H1 (cell line): ENCODE measurements at regions not wholly inside any gene's neighbourhood (a gene's known extent, or its start where the extent isn't known, plus 50 kb on each side); places are given as distances from the start of the nearest gene placed in this dataset.

ENCODE experiments used
- CTCF ChIA-PET: fragments of 300-600 bp; sonication (Branson Sonifier 250); formaldehyde crosslinking; loops from one replicate; lab custom pipeline; 2021; ENCODE audit not compliant: partially characterized antibody; lab: Charles Lee
- POLR2A ChIA-PET: fragments of 300-600 bp; sonication (Branson Sonifier 250); formaldehyde crosslinking; loops from one replicate; lab custom pipeline; 2021; ENCODE audit warnings: inconsistent platforms; ENCODE audit not compliant: partially characterized antibody; lab: Charles Lee
- DNase-seq, 2 experiments: peaks; one replicate each; pipeline versions ENCODE4 v3.0.0 to v3.0.0-alpha.2; 2010 to 2022; ENCODE audit warnings: low spot score in 2 of 2, low read depth in 1 of 2, mixed read lengths in 1 of 2
- FAIRE-seq: peaks from 2 replicates; lab custom pipeline; 2011; peaks lifted over from hg19 to GRCh38; lab: Jason Lieb, UNC
- H2AFZ ChIP-seq: 2 replicates; pipeline ENCODE4 v1.8.1; 2012; ENCODE audit warnings: low read length, inconsistent platforms
- H2AK5ac ChIP-seq: 2 replicates; pipeline ENCODE4 v1.6.1; 2013; ENCODE audit warnings: low read depth, low read length
- H2BK120ac ChIP-seq: replicated peaks from 2 replicates; pipeline ENCODE3; 2013; ENCODE audit warnings: low read depth, low read length, inconsistent platforms
- H2BK12ac ChIP-seq: 2 replicates; pipeline ENCODE4 v1.6.1; 2013; ENCODE audit warnings: low read depth, low read length
- H2BK15ac ChIP-seq: 2 replicates; pipeline ENCODE4 v1.6.1; 2013; ENCODE audit warnings: low read length
- H2BK20ac ChIP-seq: 2 replicates; pipeline ENCODE4 v1.6.1; 2013; ENCODE audit warnings: low read length
- H2BK5ac ChIP-seq: 2 replicates; pipeline ENCODE4 v1.6.1; 2013; ENCODE audit warnings: low read depth, low read length
- H3K14ac ChIP-seq: 2 replicates; pipeline ENCODE4 v1.6.1; 2013; ENCODE audit warnings: inconsistent platforms; ENCODE audit not compliant: insufficient read length
- H3K18ac ChIP-seq: 2 replicates; pipeline ENCODE4 v1.6.1; 2013; ENCODE audit warnings: low read length; ENCODE audit errors: extremely low read depth
- H3K23ac ChIP-seq: 2 replicates; pipeline ENCODE4 v1.6.1; 2013; ENCODE audit warnings: inconsistent platforms; ENCODE audit not compliant: insufficient read length
- H3K23me2 ChIP-seq: 2 replicates; pipeline ENCODE4 v1.6.1; 2013; ENCODE audit warnings: low read depth, low read length
- H3K27ac ChIP-seq: 2 replicates; pipeline ENCODE4 v1.6.1; 2011; ENCODE audit warnings: low read depth, low read length, inconsistent platforms
- H3K27me3 ChIP-seq, 4 experiments: replicated peaks in 1 of 4; 1 replicate in 1 of 4; 2 replicates in 3 of 4; pipeline versions ENCODE4 v1.6.1 to v1.8.1; 2011 to 2013; ENCODE audit warnings: low read length in 3 of 4, mild to moderate bottlenecking in 3 of 4, inconsistent platforms in 2 of 4, mixed read lengths in 2 of 4, moderate library complexity in 1 of 4; ENCODE audit not compliant: control insufficient read depth in 3 of 4, insufficient read depth in 3 of 4; ENCODE audit errors: extremely low read depth in 1 of 4
- H3K36me3 ChIP-seq, 4 experiments: 2 replicates each; pipeline versions ENCODE4 v1.6.1 to v1.8.1; 2011 to 2013; ENCODE audit warnings: mild to moderate bottlenecking in 4 of 4, low read length in 3 of 4, moderate library complexity in 2 of 4, control low read depth in 1 of 4, inconsistent platforms in 1 of 4; ENCODE audit not compliant: insufficient read depth in 4 of 4, control insufficient read depth in 2 of 4
- H3K4ac ChIP-seq: replicated peaks from 2 replicates; pipeline ENCODE3; 2013; ENCODE audit warnings: low read length, low read depth, mixed read lengths, inconsistent platforms; ENCODE audit not compliant: insufficient read length
- H3K4me1 ChIP-seq, 4 experiments: replicated peaks in 1 of 4; 1 replicate in 1 of 4; 2 replicates in 3 of 4; pipeline versions ENCODE4 v1.6.1 to v1.8.1; 2011 to 2013; ENCODE audit warnings: low read length in 3 of 4, inconsistent platforms in 2 of 4, mixed read lengths in 1 of 4; ENCODE audit not compliant: insufficient read depth in 4 of 4, control insufficient read depth in 3 of 4
- H3K4me2 ChIP-seq, 2 experiments: 2 replicates each; pipeline versions ENCODE4 v1.6.1 to v1.8.1; 2011 to 2013; ENCODE audit warnings: low read depth in 2 of 2, low read length in 2 of 2, control low read depth in 1 of 2, inconsistent platforms in 1 of 2, mild to moderate bottlenecking in 1 of 2; ENCODE audit not compliant: insufficient read depth in 1 of 2
- H3K4me3 ChIP-seq, 4 experiments: fragments of 200-600, 300-600 bp in 1 of 4; sonication (generic), shearing (Covaris generic), sonication (Bioruptor Twin) in 1 of 4; 2 replicates each; pipeline versions ENCODE4 v1.5.1 to v1.8.1; 2011 to 2016; ENCODE audit warnings: low read length in 4 of 4, low read depth in 3 of 4, control low read depth in 2 of 4, inconsistent platforms in 2 of 4, mild to moderate bottlenecking in 2 of 4, mixed read lengths in 1 of 4, moderate library complexity in 1 of 4; ENCODE audit not compliant: insufficient read depth in 2 of 4; ENCODE audit errors: extremely low read depth in 1 of 4
- H3K56ac ChIP-seq: replicated peaks from 2 replicates; pipeline ENCODE3; 2013; ENCODE audit warnings: low read depth, mild to moderate bottlenecking, mixed read lengths, low read length, inconsistent platforms; ENCODE audit not compliant: insufficient read length
- H3K79me1 ChIP-seq: 2 replicates; pipeline ENCODE4 v1.6.1; 2013; ENCODE audit warnings: low read depth, low read length, control low read depth
- H3K79me2 ChIP-seq, 2 experiments: 2 replicates each; pipeline versions ENCODE4 v1.6.1 to v1.8.1; 2012 to 2013; ENCODE audit warnings: low read length in 2 of 2, mild to moderate bottlenecking in 2 of 2, inconsistent platforms in 1 of 2; ENCODE audit not compliant: insufficient read depth in 2 of 2, control insufficient read depth in 1 of 2
- H3K9ac ChIP-seq, 4 experiments: replicated peaks in 1 of 4; 1 replicate in 1 of 4; 2 replicates in 3 of 4; pipeline versions ENCODE4 v1.6.1 to v1.8.1; 2011 to 2013; ENCODE audit warnings: low read depth in 3 of 4, low read length in 3 of 4, control low read depth in 2 of 4, mild to moderate bottlenecking in 2 of 4, moderate library complexity in 2 of 4, inconsistent platforms in 1 of 4; ENCODE audit errors: extremely low read depth in 1 of 4
- H3K9me3 ChIP-seq, 2 experiments: 2 replicates each; pipeline versions ENCODE4 v1.6.1 to v1.8.1; 2012 to 2013; ENCODE audit warnings: mild to moderate bottlenecking in 2 of 2, moderate library complexity in 2 of 2, control low read depth in 1 of 2, inconsistent platforms in 1 of 2, low read depth in 1 of 2, low read length in 1 of 2, mixed read lengths in 1 of 2; ENCODE audit not compliant: insufficient read depth in 2 of 2
- H4K20me1 ChIP-seq, 2 experiments: replicated peaks in 1 of 2; 2 replicates each; pipeline versions ENCODE3 to v1.8.1; 2011 to 2013; ENCODE audit warnings: inconsistent platforms in 2 of 2, low read length in 2 of 2, mild to moderate bottlenecking in 1 of 2; ENCODE audit not compliant: insufficient read depth in 2 of 2, control insufficient read depth in 1 of 2
- H4K5ac ChIP-seq: 2 replicates; pipeline ENCODE4 v1.6.1; 2013; ENCODE audit warnings: low read length, low read depth, mixed read lengths, inconsistent platforms; ENCODE audit not compliant: insufficient read length
- H4K8ac ChIP-seq: 2 replicates; pipeline ENCODE4 v1.8.0; 2013; ENCODE audit warnings: mild to moderate bottlenecking, moderate library complexity, low read length, inconsistent platforms; ENCODE audit not compliant: insufficient read depth; ENCODE audit errors: extremely low read depth
- H4K91ac ChIP-seq: replicated peaks from 2 replicates; pipeline ENCODE3; 2013; ENCODE audit warnings: low read length, mixed read lengths, inconsistent platforms; ENCODE audit not compliant: insufficient read length
- CHD1 ChIP-seq: IDR thresholded peaks from 2 replicates; pipeline ENCODE4 v1.6.1; 2012; ENCODE audit warnings: low read depth, low read length, improper control_type of control experiment
- GTF2F1 ChIP-seq: IDR thresholded peaks from 2 replicates; pipeline ENCODE4 v1.6.1; 2012; ENCODE audit warnings: low read depth, low read length, improper control_type of control experiment, borderline replicate concordance
- HDAC2 ChIP-seq, 2 experiments: fragments of 300-600 bp in 1 of 2; sonication (generic) in 1 of 2; IDR thresholded peaks; 2 replicates each; pipeline ENCODE4 v1.6.1; 2011 to 2012; ENCODE audit warnings: low read depth in 2 of 2, low read length in 2 of 2, mild to moderate bottlenecking in 2 of 2, moderate library complexity in 2 of 2, borderline replicate concordance in 1 of 2, inconsistent platforms in 1 of 2
- PHF8 ChIP-seq: fragments of 200-600 bp; sonication (generic); conservative IDR thresholded peaks from 2 replicates; pipeline ENCODE4 v1.7.1; 2012; ENCODE audit warnings: low read depth, mild to moderate bottlenecking, inconsistent platforms, low read length, moderate library complexity
- RBBP5 ChIP-seq: IDR thresholded peaks from 2 replicates; pipeline ENCODE4 v1.7.1; 2012; ENCODE audit warnings: low read depth, mild to moderate bottlenecking, inconsistent platforms, low read length, moderate library complexity, borderline replicate concordance
- SIN3A ChIP-seq, 2 experiments: IDR thresholded peaks in 1 of 2; conservative IDR thresholded peaks in 1 of 2; 2 replicates each; pipeline ENCODE4 v1.6.1; 2011 to 2012; ENCODE audit warnings: low read length in 2 of 2, improper control_type of control experiment in 1 of 2, low read depth in 1 of 2, mild to moderate bottlenecking in 1 of 2
- SUZ12 ChIP-seq: fragments of 200-600 bp; sonication (generic); IDR thresholded peaks from 2 replicates; pipeline ENCODE4 v1.6.1; 2012; ENCODE audit warnings: mild to moderate bottlenecking, inconsistent platforms, low read length, moderate library complexity, mixed read lengths
- TAF7 ChIP-seq: optimal IDR thresholded peaks from 2 replicates; pipeline ENCODE3; 2011; ENCODE audit warnings: low read depth, mild to moderate bottlenecking, inconsistent platforms, low read length, moderate library complexity, borderline replicate concordance
- USF2 ChIP-seq: IDR thresholded peaks from 2 replicates; pipeline ENCODE4 v1.6.1; 2011; ENCODE audit warnings: low read length, improper control_type of control experiment
- WGBS, 2 experiments: shearing (Covaris generic) in 1 of 2; methylation state at CpG; one replicate each; pipeline versions ENCODE4 v1.1.6 to v1.1.7; 2013 to 2015; ENCODE audit warnings: low lambda C conversion rate in 2 of 2, mixed read lengths in 2 of 2, inconsistent platforms in 1 of 2, low coverage in 1 of 2, missing lambda C conversion rate in 1 of 2; ENCODE audit not compliant: insufficient replicate concordance in 2 of 2, insufficient coverage in 1 of 2, insufficient read length in 1 of 2; ENCODE audit errors: extremely low coverage in 1 of 2, missing lambda C conversion rate in 1 of 2; 5-methylcytosine and 5-hydroxymethylcytosine counted together

DNA sequence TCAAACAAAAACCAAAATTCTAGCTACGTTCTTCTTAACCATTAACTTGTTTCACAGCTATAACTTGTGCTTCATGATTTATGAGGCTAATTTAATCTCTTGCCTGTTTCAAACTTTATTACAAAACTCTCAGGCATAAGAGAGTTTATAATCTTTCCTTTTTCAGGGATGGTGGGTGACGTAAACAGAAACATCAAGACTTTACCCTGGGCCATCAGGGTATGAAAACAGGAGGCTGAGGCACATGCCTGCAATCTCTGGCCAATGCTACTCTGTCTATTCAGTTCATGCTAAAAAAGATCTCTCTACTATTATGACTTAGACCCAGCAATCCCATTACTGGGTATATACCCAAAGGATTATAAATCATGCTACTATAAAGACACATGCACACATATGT lies 55.9 kb upstream of the VWC2 start:
- Histone ChIP-seq H3K27ac (no peak overlapping the region), H3K4ac (no peak overlapping the region), H2BK20ac (no peak overlapping the region), H3K27me3 (no peaks in the 10 kb centered on the region), H3K23ac (no peak overlapping the region), H3K9me3 (peaks cover 2 to 5% of the 10 kb centered on the region in 2 experiments; a peak in 2 of 4 replicates), H3K79me2 (no peaks in the 10 kb centered on the region), H2BK15ac (no peak overlapping the region), H3K18ac (no peak overlapping the region), H4K8ac (no peak overlapping the region), H3K4me1 (no peaks in the 10 kb centered on the region), H3K36me3 (no peaks in the 10 kb centered on the region; a peak in 1 of 8 replicates), H3K4me2 (no peak overlapping the region), H2BK5ac (no peak overlapping the region), H2BK120ac (no peak overlapping the region), H3K9ac (no peak overlapping the region), H2BK12ac (no peak overlapping the region), H3K14ac (no peak overlapping the region), H3K4me3 (no peak overlapping the region), H3K56ac (no peak overlapping the region), H4K5ac (no peak overlapping the region), H3K23me2 (no peaks in the 10 kb centered on the region), H4K91ac (no peak overlapping the region), H3K79me1 (no peaks in the 10 kb centered on the region), H4K20me1 (no peaks in the 10 kb centered on the region), H2AFZ (no peak overlapping the region), H2AK5ac (no peak overlapping the region)
- CTCF ChIA-PET = interaction anchor here (0.6 kb wide), 1 partner anchor 45 kb away, joined by 3 read pairs; no protein-coding TSS in a partner anchor
- POLR2A ChIA-PET = no interaction called here
- DNase-seq = no peak
- WGBS, 2 experiments = 84% methylated on average over 2 of the region's 2 CpGs; no CpG with 5 or more reads in 1 of the 2 experiments
- FAIRE-seq = no peak
- TF ChIP-seq SIN3A (conservative IDR thresholded peaks at IDR 0.05 in 1 of 2, IDR thresholded peaks at IDR 0.05 in 1 of 2; ENCODE audit: low read depth in 1 of 2, low read length in 2 of 2) = no peak
- TF ChIP-seq HDAC2 (IDR thresholded peaks at IDR 0.05; ENCODE audit: borderline replicate concordance in 1 of 2, low read depth in 2 of 2, low read length in 2 of 2) = no peak
- TF ChIP-seq RBBP5 = no peak
- no peak for TF ChIP-seq PHF8
- TF ChIP-seq TAF7 = no peak
- no peak for TF ChIP-seq CHD1
- no peak for TF ChIP-seq GTF2F1
- TF ChIP-seq SUZ12 = no peak
- no peak for TF ChIP-seq USF2
